ENCODE measurements at regions not wholly inside any gene's neighbourhood (a gene's known extent, or its start where the extent isn't known, plus 50 kb on each side); places are given as distances from the start of the nearest gene placed in this dataset.

DNA sequence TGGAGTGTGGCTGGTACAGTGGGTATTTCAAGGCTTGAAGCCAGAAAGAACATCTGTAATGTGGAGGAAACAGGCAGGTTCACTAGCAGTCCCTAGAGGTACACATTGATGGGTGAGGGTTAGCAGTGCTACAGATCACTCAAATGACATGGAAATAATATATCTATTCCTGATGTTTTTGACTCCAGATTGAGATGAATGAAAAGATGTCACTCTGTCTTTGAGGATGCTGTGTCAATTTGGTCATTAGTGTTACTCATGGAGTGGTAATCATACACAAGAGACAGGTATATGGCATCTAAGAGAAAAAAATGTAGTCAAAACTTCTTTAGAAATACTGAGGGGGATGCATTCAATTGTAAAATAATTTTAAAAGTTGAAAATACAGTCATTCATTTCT is 135.1 kb downstream of the ZIC1 start:
- Mint-ChIP-seq H3K4me1 (no peaks in the 10 kb centered on the region), H3K36me3 (ENCODE audit: low read depth) (peaks cover 7% of the 10 kb centered on the region), H3K27ac (ENCODE audit: unreplicated experiment) (no peak overlapping the region), H3K9me3 (peaks cover 22% of the 10 kb centered on the region), H3K4me3 (no peak overlapping the region), H3K27me3 (ENCODE audit: low read depth) (no peaks in the 10 kb centered on the region)
- TF ChIP-seq, protein P1, sequence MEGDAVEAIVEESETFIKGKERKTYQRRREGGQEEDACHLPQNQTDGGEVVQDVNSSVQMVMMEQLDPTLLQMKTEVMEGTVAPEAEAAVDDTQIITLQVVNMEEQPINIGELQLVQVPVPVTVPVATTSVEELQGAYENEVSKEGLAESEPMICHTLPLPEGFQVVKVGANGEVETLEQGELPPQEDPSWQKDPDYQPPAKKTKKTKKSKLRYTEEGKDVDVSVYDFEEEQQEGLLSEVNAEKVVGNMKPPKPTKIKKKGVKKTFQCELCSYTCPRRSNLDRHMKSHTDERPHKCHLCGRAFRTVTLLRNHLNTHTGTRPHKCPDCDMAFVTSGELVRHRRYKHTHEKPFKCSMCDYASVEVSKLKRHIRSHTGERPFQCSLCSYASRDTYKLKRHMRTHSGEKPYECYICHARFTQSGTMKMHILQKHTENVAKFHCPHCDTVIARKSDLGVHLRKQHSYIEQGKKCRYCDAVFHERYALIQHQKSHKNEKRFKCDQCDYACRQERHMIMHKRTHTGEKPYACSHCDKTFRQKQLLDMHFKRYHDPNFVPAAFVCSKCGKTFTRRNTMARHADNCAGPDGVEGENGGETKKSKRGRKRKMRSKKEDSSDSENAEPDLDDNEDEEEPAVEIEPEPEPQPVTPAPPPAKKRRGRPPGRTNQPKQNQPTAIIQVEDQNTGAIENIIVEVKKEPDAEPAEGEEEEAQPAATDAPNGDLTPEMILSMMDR (conservative IDR thresholded peaks at IDR 0.05), result no peak
- DNase-seq (ENCODE audit: low read depth, low spot score), result no peak

DNA sequence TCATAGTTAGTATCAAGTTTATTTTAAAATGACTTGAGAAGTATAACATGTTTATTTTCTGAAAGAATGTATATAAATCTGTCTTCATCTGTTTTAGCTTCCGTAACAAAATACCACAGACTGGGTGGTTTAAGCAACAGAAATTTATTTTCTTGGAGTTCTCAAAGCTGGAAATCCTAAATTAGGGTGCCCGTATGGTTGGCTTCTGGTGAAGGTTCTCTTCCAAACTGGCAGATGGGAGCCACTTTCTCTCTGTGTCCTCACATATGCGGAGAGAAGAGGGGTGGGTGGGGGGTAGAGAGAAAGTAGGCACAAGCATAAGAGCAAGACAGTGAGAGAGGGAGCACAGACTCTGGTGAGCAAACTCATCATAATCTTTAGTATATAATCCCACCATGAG is 142.3 kb downstream of the ZIC1 start:
- TF ChIP-seq, protein P1 (conservative IDR thresholded peaks at IDR 0.05), result no peak
- H3K9me3 Mint-ChIP-seq, result no peaks in the 10 kb centered on the region
- no peak overlapping the region for H3K27ac Mint-ChIP-seq (ENCODE audit: unreplicated experiment)
- DNase-seq (ENCODE audit: low read depth, low spot score), result no peak
- no peak overlapping the region for H3K4me3 Mint-ChIP-seq
- no peaks in the 10 kb centered on the region for H3K27me3 Mint-ChIP-seq (ENCODE audit: low read depth)
- no peaks in the 10 kb centered on the region for H3K36me3 Mint-ChIP-seq (ENCODE audit: low read depth)
- no peaks in the 10 kb centered on the region for H3K4me1 Mint-ChIP-seq

DNA sequence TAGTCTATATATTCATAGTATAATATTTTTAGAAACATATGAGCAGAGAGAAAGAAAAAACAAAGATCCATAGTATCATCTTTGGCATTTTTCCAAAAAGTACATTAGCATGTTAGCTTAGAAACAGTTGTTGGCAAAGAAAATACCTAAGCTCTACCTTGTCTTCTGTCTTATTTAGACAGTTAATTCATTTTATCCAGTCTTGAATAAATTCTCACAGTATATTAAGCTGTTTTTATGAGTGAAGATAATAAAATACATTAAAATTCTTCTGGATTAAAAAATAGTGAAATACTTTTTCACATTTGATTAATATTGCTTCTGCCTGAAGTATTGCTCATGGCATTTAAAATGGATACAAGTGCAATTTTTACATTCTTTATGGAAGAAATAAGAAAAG is 145.2 kb downstream of the ZIC1 start:
- H3K27ac Mint-ChIP-seq (ENCODE audit: unreplicated experiment), result no peak overlapping the region
- DNase-seq (ENCODE audit: low read depth, low spot score), result no peak
- no peak overlapping the region for H3K4me3 Mint-ChIP-seq
- H3K36me3 Mint-ChIP-seq (ENCODE audit: low read depth), result no peaks in the 10 kb centered on the region
- TF ChIP-seq, protein P1 (conservative IDR thresholded peaks at IDR 0.05), result no peak
- H3K4me1 Mint-ChIP-seq, result no peaks in the 10 kb centered on the region
- H3K27me3 Mint-ChIP-seq (ENCODE audit: low read depth), result no peaks in the 10 kb centered on the region
- H3K9me3 Mint-ChIP-seq, result no peaks in the 10 kb centered on the region

DNA sequence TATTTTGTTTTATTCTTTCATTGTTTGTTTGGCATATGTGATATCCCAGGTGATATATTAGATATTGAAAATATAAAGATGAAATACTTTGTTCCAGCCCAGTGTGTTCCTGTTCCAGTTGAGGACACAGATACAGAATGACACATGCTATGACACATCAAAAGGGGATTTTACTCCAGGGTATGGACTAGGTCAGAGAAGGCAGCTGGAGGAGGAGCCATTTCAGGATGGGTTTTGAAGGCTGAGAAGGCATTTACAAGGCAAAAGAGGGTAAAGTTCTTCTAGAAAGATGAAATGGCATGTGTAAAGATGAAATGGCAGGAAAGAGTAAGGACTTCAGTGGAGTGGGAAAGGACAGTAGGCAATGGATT is 163.8 kb downstream of the ZIC1 start:
- DNase-seq (ENCODE audit: low read depth, low spot score), result no peak
- H3K27ac Mint-ChIP-seq (ENCODE audit: unreplicated experiment), result no peak overlapping the region

DNA sequence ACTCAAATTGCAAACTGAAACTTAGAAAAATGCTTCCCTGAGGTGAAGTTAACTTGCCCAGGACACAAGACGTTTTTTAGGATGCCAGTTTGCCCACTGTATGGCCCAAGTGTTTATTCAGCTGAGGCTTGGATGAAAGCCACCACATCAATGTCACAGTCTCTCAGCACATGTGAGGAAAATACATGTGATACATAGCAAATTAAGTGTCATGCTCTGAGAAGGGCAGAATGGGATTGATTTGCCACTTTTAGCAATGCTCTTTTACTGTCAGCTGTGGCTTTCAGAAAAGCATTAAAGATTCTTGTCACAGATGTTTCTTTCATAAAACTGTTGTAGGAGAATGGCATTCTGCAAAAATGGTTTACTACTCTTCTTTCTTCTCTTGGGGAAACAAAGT is 165.5 kb downstream of the ZIC1 start:
- TF ChIP-seq, protein P1 (conservative IDR thresholded peaks at IDR 0.05), result no peak
- no peak overlapping the region for H3K27ac Mint-ChIP-seq (ENCODE audit: unreplicated experiment)
- no peak for DNase-seq (ENCODE audit: low read depth, low spot score)
- H3K9me3 Mint-ChIP-seq, result peaks cover 2% of the 10 kb centered on the region
- no peaks in the 10 kb centered on the region for H3K36me3 Mint-ChIP-seq (ENCODE audit: low read depth)
- H3K4me3 Mint-ChIP-seq, result no peak overlapping the region
- H3K27me3 Mint-ChIP-seq (ENCODE audit: low read depth), result no peaks in the 10 kb centered on the region
- H3K4me1 Mint-ChIP-seq, result no peaks in the 10 kb centered on the region

More for the DNA sequence above, 163.8 kb downstream of the ZIC1 start:
- no peaks in the 10 kb centered on the region for H3K4me1 Mint-ChIP-seq
- peaks cover 2% of the 10 kb centered on the region for H3K36me3 Mint-ChIP-seq (ENCODE audit: low read depth)
- H3K27me3 Mint-ChIP-seq (ENCODE audit: low read depth), result no peaks in the 10 kb centered on the region
- H3K4me3 Mint-ChIP-seq, result no peak overlapping the region
- peaks cover 2% of the 10 kb centered on the region for H3K9me3 Mint-ChIP-seq
- TF ChIP-seq, protein P1 (conservative IDR thresholded peaks at IDR 0.05), result no peak

DNA sequence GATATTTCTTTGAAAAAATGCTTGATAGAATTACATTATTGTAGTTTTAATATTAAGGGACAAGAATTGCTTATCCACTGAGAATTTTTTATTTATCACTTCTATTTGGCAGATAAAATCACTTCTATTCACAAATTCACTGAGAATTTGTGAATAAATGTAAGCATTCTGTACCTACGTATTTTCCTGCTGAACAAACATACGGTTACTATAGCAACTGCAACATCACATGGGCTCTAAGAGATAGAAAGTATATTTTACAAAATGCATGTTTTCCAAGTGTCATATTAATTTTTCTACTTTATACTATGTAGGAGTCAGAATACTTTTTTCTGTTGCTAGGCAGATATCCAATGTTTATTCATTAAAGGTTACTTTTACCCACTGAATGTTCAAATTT is 166.2 kb downstream of the ZIC1 start:
- DNase-seq (ENCODE audit: low read depth, low spot score), result no peak
- Mint-ChIP-seq H3K4me3 (no peak overlapping the region), H3K27me3 (ENCODE audit: low read depth) (no peaks in the 10 kb centered on the region), H3K4me1 (no peaks in the 10 kb centered on the region), H3K9me3 (peaks cover 2% of the 10 kb centered on the region), H3K36me3 (ENCODE audit: low read depth) (no peaks in the 10 kb centered on the region), H3K27ac (ENCODE audit: unreplicated experiment) (no peak overlapping the region)
- TF ChIP-seq, protein P1 (conservative IDR thresholded peaks at IDR 0.05), result no peak

All from neural crest cell (in vitro differentiated cells).